ENCODE measurements at regions not wholly inside any gene's neighbourhood (a gene's known extent, or its start where the extent isn't known, plus 50 kb on each side); places are given as distances from the start of the nearest gene placed in this dataset.

DNA sequence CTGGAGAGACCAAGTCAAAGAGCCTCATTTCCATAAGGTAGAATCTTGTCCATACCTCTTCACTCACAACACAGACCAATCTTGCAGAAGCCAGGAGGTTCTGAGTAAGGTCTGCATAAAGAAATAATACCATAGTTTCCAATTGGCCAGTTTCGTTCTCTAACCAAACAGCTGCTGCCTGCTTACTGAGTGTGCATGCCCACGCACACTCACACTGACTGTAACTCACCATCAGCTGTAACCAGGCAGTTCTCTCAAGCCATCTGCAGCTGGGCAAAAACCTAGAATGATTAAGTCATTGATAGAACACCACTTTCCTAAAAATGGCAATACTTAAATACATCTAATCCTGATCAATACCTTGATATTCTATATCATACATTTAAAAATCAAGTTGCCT is 106.6 kb upstream of the VAV3 start:
- H3K18ac ChIP-seq (ENCODE audit: extremely low read depth, low read length), result no peak overlapping the region
- H4K91ac ChIP-seq (replicated peaks; ENCODE audit: insufficient read length, low read length), result no peak overlapping the region
- H3K27me3 ChIP-seq (replicated peaks in 1 of 4; ENCODE audit: control insufficient read depth in 3 of 4, extremely low read depth in 1 of 4, insufficient read depth in 3 of 4, low read length in 3 of 4), result no peaks in the 10 kb centered on the region
- no peak overlapping the region for H2BK12ac ChIP-seq (ENCODE audit: low read depth, low read length)
- TF ChIP-seq TEAD4 (IDR thresholded peaks at IDR 0.05; ENCODE audit: low read depth, low read length) (no peak), POLR2A (IDR thresholded peaks at IDR 0.05; ENCODE audit: control extremely low read depth in 1 of 2, low read depth in 2 of 2, low read length in 2 of 2) (no peak), EGR1 (IDR thresholded peaks at IDR 0.05; ENCODE audit: borderline replicate concordance, low read depth, low read length) (no peak), BACH1 (IDR thresholded peaks at IDR 0.05; ENCODE audit: low read length) (no peak), CHD2 (IDR thresholded peaks at IDR 0.05; ENCODE audit: low read length) (no peak), CTCF (IDR thresholded peaks at IDR 0.05; ENCODE audit: control extremely low read depth in 1 of 3, insufficient read depth in 1 of 3, low read depth in 1 of 3, low read length in 3 of 3) (no peak), ZNF274 (IDR thresholded peaks at IDR 0.05; ENCODE audit: borderline replicate concordance, extremely low read depth, low read length) (no peak), NRF1 (IDR thresholded peaks at IDR 0.05; ENCODE audit: low read depth, low read length) (no peak), SP4 (IDR thresholded peaks at IDR 0.05; ENCODE audit: low read length) (no peak), FOSL1 (IDR thresholded peaks at IDR 0.05; ENCODE audit: insufficient read depth, low read depth, low read length) (no peak)
- no peak overlapping the region for H3K4me3 ChIP-seq (ENCODE audit: extremely low read depth in 1 of 4, insufficient read depth in 2 of 4, low read depth in 3 of 4, low read length in 4 of 4)
- no peak overlapping the region for H2BK20ac ChIP-seq (ENCODE audit: low read length)
- FAIRE-seq (no peak), DNase-seq (ENCODE audit: low read depth in 1 of 2, low spot score in 2 of 2) (no peak)
- no peak overlapping the region for H4K5ac ChIP-seq (ENCODE audit: insufficient read length, low read depth, low read length)
- no peak overlapping the region for H2BK15ac ChIP-seq (ENCODE audit: low read length)
- no peak overlapping the region for H4K8ac ChIP-seq (ENCODE audit: extremely low read depth, insufficient read depth, low read length)
- no peaks in the 10 kb centered on the region for H3K4me1 ChIP-seq (replicated peaks in 1 of 4; ENCODE audit: control insufficient read depth in 3 of 4, insufficient read depth in 4 of 4, low read length in 3 of 4)
- H3K79me2 ChIP-seq (ENCODE audit: control insufficient read depth in 1 of 2, insufficient read depth in 2 of 2, low read length in 2 of 2), result no peaks in the 10 kb centered on the region
- POLR2A ChIA-PET (ENCODE audit: partially characterized antibody), result no interaction called here
- H2AK5ac ChIP-seq (ENCODE audit: low read depth, low read length), result no peak overlapping the region
- H3K23me2 ChIP-seq (ENCODE audit: low read depth, low read length), result no peaks in the 10 kb centered on the region
- no peak overlapping the region for H3K27ac ChIP-seq (ENCODE audit: low read depth, low read length)
- H3K4me2 ChIP-seq (ENCODE audit: insufficient read depth in 1 of 2, low read depth in 2 of 2, low read length in 2 of 2), result no peak overlapping the region
- H4K20me1 ChIP-seq (replicated peaks in 1 of 2; ENCODE audit: control insufficient read depth in 1 of 2, insufficient read depth in 2 of 2, low read length in 2 of 2), result no peaks in the 10 kb centered on the region
- no peak overlapping the region for H2AFZ ChIP-seq (ENCODE audit: low read length)
- H3K23ac ChIP-seq (ENCODE audit: insufficient read length), result no peak overlapping the region
- no peak overlapping the region for H2BK120ac ChIP-seq (replicated peaks; ENCODE audit: low read depth, low read length)
- H3K14ac ChIP-seq (ENCODE audit: insufficient read length), result no peak overlapping the region
- no peak overlapping the region for H3K9ac ChIP-seq (replicated peaks in 1 of 4; ENCODE audit: extremely low read depth in 1 of 4, low read depth in 3 of 4, low read length in 3 of 4)
- 90% methylated on average over 2 of the region's 2 CpGs; no CpG with 5 or more reads in 1 of the 2 experiments for WGBS, 2 experiments (ENCODE audit: extremely low coverage in 1 of 2, insufficient coverage in 1 of 2, insufficient read length in 1 of 2, insufficient replicate concordance in 2 of 2, low coverage in 1 of 2, low lambda C conversion rate in 2 of 2, missing lambda C conversion rate in 1 of 2)
- H3K79me1 ChIP-seq (ENCODE audit: low read depth, low read length), result no peaks in the 10 kb centered on the region
- H3K9me3 ChIP-seq (ENCODE audit: insufficient read depth in 2 of 2, low read depth in 1 of 2, low read length in 1 of 2), result no peaks in the 10 kb centered on the region
- CTCF ChIA-PET (ENCODE audit: partially characterized antibody), result interaction anchor here (0.6 to 0.8 kb wide), 2 partner anchors 108 to 289 kb away, joined by 3 to 4 read pairs; no protein-coding TSS in a partner anchor
- no peak overlapping the region for H2BK5ac ChIP-seq (ENCODE audit: low read depth, low read length)
- H3K56ac ChIP-seq (replicated peaks; ENCODE audit: insufficient read length, low read depth, low read length), result no peak overlapping the region
- H3K4ac ChIP-seq (replicated peaks; ENCODE audit: insufficient read length, low read depth, low read length), result no peak overlapping the region
- no peaks in the 10 kb centered on the region for H3K36me3 ChIP-seq (ENCODE audit: control insufficient read depth in 2 of 4, insufficient read depth in 4 of 4, low read length in 3 of 4)
